H1 (cell line): ENCODE measurements at regions not wholly inside any gene's neighbourhood (a gene's known extent, or its start where the extent isn't known, plus 50 kb on each side); places are given as distances from the start of the nearest gene placed in this dataset.
"Not testable (repeated sequence)": the region's sequence is repeated elsewhere in the genome, so short reads cannot be mapped to it uniquely, and the experiment has no call there.

Source experiments
- CHD1 ChIP-seq: IDR thresholded peaks from 2 replicates; pipeline ENCODE4 v1.6.1; 2012; ENCODE audit warnings: low read depth, low read length, improper control_type of control experiment
- CHD2 ChIP-seq: IDR thresholded peaks from 2 replicates; pipeline ENCODE4 v1.6.1; 2012; ENCODE audit warnings: low read length, improper control_type of control experiment
- KDM1A ChIP-seq: fragments of 200-600, 300-600 bp; sonication (generic); IDR thresholded peaks from 2 replicates; pipeline ENCODE4 v1.7.1; 2016; ENCODE audit warnings: mild to moderate bottlenecking, low read length, borderline replicate concordance
- POLR2A ChIP-seq, 2 experiments: IDR thresholded peaks; 1 replicate in 1 of 2; 2 replicates in 1 of 2; pipeline ENCODE4 v1.6.1; 2011; ENCODE audit warnings: low read depth in 2 of 2, low read length in 2 of 2, mild to moderate bottlenecking in 2 of 2; ENCODE audit errors: control extremely low read depth in 1 of 2
- POLR2AphosphoS5 ChIP-seq: IDR thresholded peaks from 2 replicates; pipeline ENCODE4 v1.6.1; 2011; ENCODE audit warnings: low read depth, low read length
- SIN3A ChIP-seq, 2 experiments: IDR thresholded peaks in 1 of 2; conservative IDR thresholded peaks in 1 of 2; 2 replicates each; pipeline ENCODE4 v1.6.1; 2011 to 2012; ENCODE audit warnings: low read length in 2 of 2, improper control_type of control experiment in 1 of 2, low read depth in 1 of 2, mild to moderate bottlenecking in 1 of 2
- USF2 ChIP-seq: IDR thresholded peaks from 2 replicates; pipeline ENCODE4 v1.6.1; 2011; ENCODE audit warnings: low read length, improper control_type of control experiment
- TF ChIP-seq, protein P1 (sequence below), 3 experiments: IDR thresholded peaks; 1 replicate in 2 of 3; 2 replicates in 1 of 3; pipeline versions ENCODE4 v1.5.1 to v1.6.1; 2011; ENCODE audit warnings: low read length in 3 of 3, mild to moderate bottlenecking in 3 of 3, inconsistent platforms in 2 of 3, low read depth in 1 of 3, moderate library complexity in 1 of 3; ENCODE audit not compliant: insufficient read depth in 1 of 3; ENCODE audit errors: control extremely low read depth in 1 of 3

- TF ChIP-seq USF2; POLR2A (IDR thresholded peaks at IDR 0.05; ENCODE audit: control extremely low read depth in 1 of 2, low read depth in 2 of 2, low read length in 2 of 2); CHD1; KDM1A; SIN3A (conservative IDR thresholded peaks at IDR 0.05 in 1 of 2, IDR thresholded peaks at IDR 0.05 in 1 of 2; ENCODE audit: low read depth in 1 of 2, low read length in 2 of 2); CHD2; POLR2AphosphoS5: not testable (repeated sequence)
- TF ChIP-seq, protein P1, sequence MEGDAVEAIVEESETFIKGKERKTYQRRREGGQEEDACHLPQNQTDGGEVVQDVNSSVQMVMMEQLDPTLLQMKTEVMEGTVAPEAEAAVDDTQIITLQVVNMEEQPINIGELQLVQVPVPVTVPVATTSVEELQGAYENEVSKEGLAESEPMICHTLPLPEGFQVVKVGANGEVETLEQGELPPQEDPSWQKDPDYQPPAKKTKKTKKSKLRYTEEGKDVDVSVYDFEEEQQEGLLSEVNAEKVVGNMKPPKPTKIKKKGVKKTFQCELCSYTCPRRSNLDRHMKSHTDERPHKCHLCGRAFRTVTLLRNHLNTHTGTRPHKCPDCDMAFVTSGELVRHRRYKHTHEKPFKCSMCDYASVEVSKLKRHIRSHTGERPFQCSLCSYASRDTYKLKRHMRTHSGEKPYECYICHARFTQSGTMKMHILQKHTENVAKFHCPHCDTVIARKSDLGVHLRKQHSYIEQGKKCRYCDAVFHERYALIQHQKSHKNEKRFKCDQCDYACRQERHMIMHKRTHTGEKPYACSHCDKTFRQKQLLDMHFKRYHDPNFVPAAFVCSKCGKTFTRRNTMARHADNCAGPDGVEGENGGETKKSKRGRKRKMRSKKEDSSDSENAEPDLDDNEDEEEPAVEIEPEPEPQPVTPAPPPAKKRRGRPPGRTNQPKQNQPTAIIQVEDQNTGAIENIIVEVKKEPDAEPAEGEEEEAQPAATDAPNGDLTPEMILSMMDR (IDR thresholded peaks at IDR 0.05; ENCODE audit: control extremely low read depth in 1 of 3, insufficient read depth in 1 of 3, low read depth in 1 of 3, low read length in 3 of 3): not testable (repeated sequence)
Observed at GRCh38 chr3:125899181-125899580, 69.8 kb upstream of the ROPN1B start.
